ENCODE measurements at regions not wholly inside any gene's neighbourhood (a gene's known extent, or its start where the extent isn't known, plus 50 kb on each side); places are given as distances from the start of the nearest gene placed in this dataset.

DNA sequence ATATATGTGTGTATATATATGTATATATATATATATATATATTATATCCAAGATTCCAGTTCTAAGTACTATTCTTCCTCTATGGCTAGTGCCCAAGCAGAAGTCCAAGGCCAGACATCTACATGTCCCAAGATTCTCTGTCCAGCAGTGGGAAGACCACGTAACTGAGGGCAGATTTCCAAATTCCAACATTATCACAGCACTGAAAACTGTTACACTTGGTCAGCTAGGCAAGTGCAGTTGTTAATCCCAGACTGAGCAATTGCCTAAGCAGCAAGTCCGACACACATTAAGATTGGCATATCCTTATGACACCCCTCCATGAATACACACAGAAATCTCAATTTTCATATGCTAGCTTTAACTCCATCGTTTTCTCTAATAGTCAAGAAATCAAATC is 1148.5 kb downstream of the IGSF11 start:
- TF ChIP-seq, protein P1, sequence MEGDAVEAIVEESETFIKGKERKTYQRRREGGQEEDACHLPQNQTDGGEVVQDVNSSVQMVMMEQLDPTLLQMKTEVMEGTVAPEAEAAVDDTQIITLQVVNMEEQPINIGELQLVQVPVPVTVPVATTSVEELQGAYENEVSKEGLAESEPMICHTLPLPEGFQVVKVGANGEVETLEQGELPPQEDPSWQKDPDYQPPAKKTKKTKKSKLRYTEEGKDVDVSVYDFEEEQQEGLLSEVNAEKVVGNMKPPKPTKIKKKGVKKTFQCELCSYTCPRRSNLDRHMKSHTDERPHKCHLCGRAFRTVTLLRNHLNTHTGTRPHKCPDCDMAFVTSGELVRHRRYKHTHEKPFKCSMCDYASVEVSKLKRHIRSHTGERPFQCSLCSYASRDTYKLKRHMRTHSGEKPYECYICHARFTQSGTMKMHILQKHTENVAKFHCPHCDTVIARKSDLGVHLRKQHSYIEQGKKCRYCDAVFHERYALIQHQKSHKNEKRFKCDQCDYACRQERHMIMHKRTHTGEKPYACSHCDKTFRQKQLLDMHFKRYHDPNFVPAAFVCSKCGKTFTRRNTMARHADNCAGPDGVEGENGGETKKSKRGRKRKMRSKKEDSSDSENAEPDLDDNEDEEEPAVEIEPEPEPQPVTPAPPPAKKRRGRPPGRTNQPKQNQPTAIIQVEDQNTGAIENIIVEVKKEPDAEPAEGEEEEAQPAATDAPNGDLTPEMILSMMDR (IDR thresholded peaks at IDR 0.05), result no peak
- TF ChIP-seq POLR2A (IDR thresholded peaks at IDR 0.05), result no peak

Data from adrenal gland (tissue), 5 donors.